ENCODE measurements at regions not wholly inside any gene's neighbourhood (a gene's known extent, or its start where the extent isn't known, plus 50 kb on each side); places are given as distances from the start of the nearest gene placed in this dataset.

DNA sequence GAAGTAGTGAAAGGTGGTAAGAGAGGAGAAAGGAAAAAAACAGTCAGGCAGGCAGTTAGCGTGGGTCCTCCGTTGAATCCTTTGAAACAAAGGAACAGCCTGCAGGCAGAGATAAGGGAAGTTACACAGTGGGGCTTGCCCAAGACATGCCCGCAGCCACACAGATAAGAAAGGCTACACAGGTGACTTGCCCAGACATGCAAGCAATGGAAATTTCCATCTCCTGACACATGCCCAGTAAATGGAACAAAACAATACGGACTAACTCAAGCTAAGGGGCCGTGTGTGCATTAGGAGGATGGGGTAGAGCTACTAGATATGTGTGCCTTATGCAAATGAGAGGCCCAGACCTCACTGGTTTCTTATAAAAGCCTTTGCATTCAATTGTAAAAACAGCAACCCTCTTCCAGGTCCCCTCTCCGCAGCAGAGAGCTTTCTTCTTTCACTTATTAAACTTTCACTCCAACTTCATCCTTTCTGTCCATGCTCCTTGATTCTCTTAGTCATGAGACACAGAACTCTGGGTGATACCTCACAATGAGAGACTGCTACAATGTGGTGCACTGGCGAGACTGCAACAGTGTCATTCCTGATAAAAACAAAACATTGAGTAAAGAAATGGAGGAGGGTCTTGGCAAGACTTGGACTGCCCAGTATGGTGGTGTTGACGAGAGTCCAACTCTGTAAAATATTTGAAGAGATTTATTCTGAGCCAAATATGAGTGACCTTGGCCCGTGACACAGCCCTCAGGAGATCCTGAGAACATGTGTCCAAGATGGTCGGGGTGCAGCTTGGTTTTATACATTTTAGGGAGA, 997.4 kb upstream of the PRKX start:
- TF ChIP-seq SIN3A (IDR thresholded peaks at IDR 0.05; ENCODE audit: borderline replicate concordance, insufficient read depth, low read length) (no peak), TAF1 (IDR thresholded peaks at IDR 0.05; ENCODE audit: borderline replicate concordance, insufficient read depth, low read length) (no peak), POLR2AphosphoS5 (IDR thresholded peaks at IDR 0.05; ENCODE audit: low read depth, low read length) (no peak), FOXP2 (optimal IDR thresholded peaks at IDR 0.05; ENCODE audit: borderline replicate concordance, extremely low read depth, extremely low read length, insufficient read depth) (no peak)
- TF ChIP-seq, protein P1, sequence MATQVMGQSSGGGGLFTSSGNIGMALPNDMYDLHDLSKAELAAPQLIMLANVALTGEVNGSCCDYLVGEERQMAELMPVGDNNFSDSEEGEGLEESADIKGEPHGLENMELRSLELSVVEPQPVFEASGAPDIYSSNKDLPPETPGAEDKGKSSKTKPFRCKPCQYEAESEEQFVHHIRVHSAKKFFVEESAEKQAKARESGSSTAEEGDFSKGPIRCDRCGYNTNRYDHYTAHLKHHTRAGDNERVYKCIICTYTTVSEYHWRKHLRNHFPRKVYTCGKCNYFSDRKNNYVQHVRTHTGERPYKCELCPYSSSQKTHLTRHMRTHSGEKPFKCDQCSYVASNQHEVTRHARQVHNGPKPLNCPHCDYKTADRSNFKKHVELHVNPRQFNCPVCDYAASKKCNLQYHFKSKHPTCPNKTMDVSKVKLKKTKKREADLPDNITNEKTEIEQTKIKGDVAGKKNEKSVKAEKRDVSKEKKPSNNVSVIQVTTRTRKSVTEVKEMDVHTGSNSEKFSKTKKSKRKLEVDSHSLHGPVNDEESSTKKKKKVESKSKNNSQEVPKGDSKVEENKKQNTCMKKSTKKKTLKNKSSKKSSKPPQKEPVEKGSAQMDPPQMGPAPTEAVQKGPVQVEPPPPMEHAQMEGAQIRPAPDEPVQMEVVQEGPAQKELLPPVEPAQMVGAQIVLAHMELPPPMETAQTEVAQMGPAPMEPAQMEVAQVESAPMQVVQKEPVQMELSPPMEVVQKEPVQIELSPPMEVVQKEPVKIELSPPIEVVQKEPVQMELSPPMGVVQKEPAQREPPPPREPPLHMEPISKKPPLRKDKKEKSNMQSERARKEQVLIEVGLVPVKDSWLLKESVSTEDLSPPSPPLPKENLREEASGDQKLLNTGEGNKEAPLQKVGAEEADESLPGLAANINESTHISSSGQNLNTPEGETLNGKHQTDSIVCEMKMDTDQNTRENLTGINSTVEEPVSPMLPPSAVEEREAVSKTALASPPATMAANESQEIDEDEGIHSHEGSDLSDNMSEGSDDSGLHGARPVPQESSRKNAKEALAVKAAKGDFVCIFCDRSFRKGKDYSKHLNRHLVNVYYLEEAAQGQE (IDR thresholded peaks at IDR 0.05; ENCODE audit: insufficient read depth in 1 of 2, low read depth in 2 of 2, low read length in 2 of 2): no peak

All from PFSK-1 (cell line).